H9 (cell line): ENCODE measurements at regions not wholly inside any gene's neighbourhood (a gene's known extent, or its start where the extent isn't known, plus 50 kb on each side); places are given as distances from the start of the nearest gene placed in this dataset.

Source experiments
- DNase-seq: peaks from one replicate; pipeline ENCODE4 v3.0.0-alpha.2; 2017
- H2AFZ ChIP-seq: one replicate; pipeline ENCODE4 v1.6.1; 2013; ENCODE audit warnings: mild to moderate bottlenecking, low read length, control low read depth, moderate library complexity
- H2AK5ac ChIP-seq: 2 replicates; pipeline ENCODE4 v1.6.1; 2013; ENCODE audit warnings: low read length, control low read depth, mixed read lengths; ENCODE audit not compliant: insufficient read length
- H2BK120ac ChIP-seq: one replicate; pipeline ENCODE4 v1.6.1; 2013; ENCODE audit warnings: low read depth, mild to moderate bottlenecking, low read length, control low read depth, inconsistent platforms; ENCODE audit not compliant: poor library complexity, severe bottlenecking
- H2BK12ac ChIP-seq: 2 replicates; pipeline ENCODE4 v1.6.1; 2013; ENCODE audit warnings: low read length, control low read depth, mixed read lengths, low read depth; ENCODE audit not compliant: insufficient read length
- H2BK15ac ChIP-seq: 2 replicates; pipeline ENCODE4 v1.6.1; 2013; ENCODE audit warnings: low read depth, low read length, control low read depth
- H2BK20ac ChIP-seq: one replicate; pipeline ENCODE4 v1.6.1; 2013; ENCODE audit warnings: low read depth, mild to moderate bottlenecking, low read length, control low read depth, inconsistent platforms; ENCODE audit not compliant: poor library complexity, severe bottlenecking
- H2BK5ac ChIP-seq: 2 replicates; pipeline ENCODE4 v1.6.1; 2013; ENCODE audit warnings: low read length, control low read depth, mixed read lengths; ENCODE audit not compliant: insufficient read length
- H3K14ac ChIP-seq: 2 replicates; pipeline ENCODE4 v1.6.1; 2013; ENCODE audit warnings: low read length, control low read depth; ENCODE audit not compliant: insufficient read depth
- H3K18ac ChIP-seq: 2 replicates; pipeline ENCODE4 v1.6.1; 2013; ENCODE audit warnings: low read depth, mild to moderate bottlenecking, mixed read lengths, low read length, control low read depth; ENCODE audit not compliant: insufficient read length
- H3K23ac ChIP-seq: 2 replicates; pipeline ENCODE4 v1.6.1; 2013; ENCODE audit warnings: low read length, control low read depth, mixed read lengths, low read depth; ENCODE audit not compliant: insufficient read length
- H3K23me2 ChIP-seq: 2 replicates; pipeline ENCODE4 v1.6.1; 2013; ENCODE audit warnings: low read depth, mild to moderate bottlenecking, mixed read lengths, low read length, control low read depth; ENCODE audit not compliant: insufficient read length, poor library complexity, severe bottlenecking
- H3K27ac ChIP-seq: 2 replicates; pipeline ENCODE4 v1.5.1; 2013; ENCODE audit warnings: low read length, control low read depth, mixed read lengths, low read depth; ENCODE audit not compliant: insufficient read length
- H3K27me3 ChIP-seq: 2 replicates; pipeline ENCODE4 v1.6.1; 2013; ENCODE audit warnings: low read length, control low read depth, inconsistent platforms; ENCODE audit not compliant: insufficient read depth
- H3K4ac ChIP-seq: 2 replicates; pipeline ENCODE4 v1.6.1; 2013; ENCODE audit warnings: low read depth, mild to moderate bottlenecking, control low read depth, inconsistent platforms, low read length, moderate library complexity
- H3K4me1 ChIP-seq: 2 replicates; pipeline ENCODE4 v1.6.1; 2013; ENCODE audit warnings: low read length, control low read depth, inconsistent platforms; ENCODE audit not compliant: insufficient read depth
- H3K4me2 ChIP-seq: 2 replicates; pipeline ENCODE4 v1.6.1; 2013; ENCODE audit warnings: low read length, control low read depth, mixed read lengths; ENCODE audit not compliant: insufficient read length, insufficient read depth
- H3K56ac ChIP-seq: 2 replicates; pipeline ENCODE4 v1.6.1; 2013; ENCODE audit warnings: low read depth, mild to moderate bottlenecking, mixed read lengths, low read length, control low read depth; ENCODE audit not compliant: insufficient read length
- H3K79me1 ChIP-seq: 2 replicates; pipeline ENCODE4 v1.6.1; 2013; ENCODE audit warnings: low read depth, mild to moderate bottlenecking, moderate library complexity, low read length, control low read depth, inconsistent platforms; ENCODE audit not compliant: insufficient read depth, poor library complexity, severe bottlenecking
- H3K79me2 ChIP-seq: 2 replicates; pipeline ENCODE4 v1.6.1; 2013; ENCODE audit warnings: low read length, control low read depth, inconsistent platforms; ENCODE audit not compliant: insufficient read depth
- H3K9ac ChIP-seq: 2 replicates; pipeline ENCODE4 v1.6.1; 2013; ENCODE audit warnings: low read length, control low read depth, mixed read lengths; ENCODE audit not compliant: insufficient read length; ENCODE audit errors: extremely low read depth
- H3K9me3 ChIP-seq: one replicate; pipeline ENCODE4 v1.6.1; 2013; ENCODE audit warnings: low read depth, low read length, inconsistent platforms; ENCODE audit not compliant: control insufficient read depth
- H3T11ph ChIP-seq: one replicate; pipeline ENCODE4 v1.6.1; 2013; ENCODE audit warnings: mild to moderate bottlenecking, low read length, control low read depth, inconsistent platforms
- H4K20me1 ChIP-seq: one replicate; pipeline ENCODE4 v1.6.1; 2013; ENCODE audit not compliant: control insufficient read depth, insufficient read length, insufficient read depth
- H4K5ac ChIP-seq: 2 replicates; pipeline ENCODE4 v1.6.1; 2013; ENCODE audit warnings: low read depth, mild to moderate bottlenecking, mixed read lengths, low read length, control low read depth; ENCODE audit not compliant: insufficient read length
- H4K8ac ChIP-seq: replicated peaks from 2 replicates; pipeline ENCODE4 v1.6.1; 2013; ENCODE audit warnings: low read length, control low read depth, mixed read lengths, low read depth; ENCODE audit not compliant: insufficient read length
- H4K91ac ChIP-seq: 2 replicates; pipeline ENCODE4 v1.6.1; 2013; ENCODE audit warnings: low read depth, mild to moderate bottlenecking, moderate library complexity, mixed read lengths, low read length, control low read depth; ENCODE audit not compliant: insufficient read length
- H3K27ac Mint-ChIP-seq, 3 experiments: 2 replicates in 2 of 3; 3 replicates in 1 of 3; pipeline ENCODE4 v1.8.0; 2020 to 2021; ENCODE audit warnings: mixed read lengths in 3 of 3, mild to moderate bottlenecking in 1 of 3, moderate library complexity in 1 of 3
- H3K27me3 Mint-ChIP-seq: 2 replicates; pipeline ENCODE4 v1.8.0; 2021; ENCODE audit warnings: low read depth, mild to moderate bottlenecking, moderate library complexity, mixed read lengths
- H3K36me3 Mint-ChIP-seq, 3 experiments: 2 replicates in 2 of 3; 3 replicates in 1 of 3; pipeline ENCODE4 v1.8.0; 2020 to 2021; ENCODE audit warnings: low read depth in 3 of 3, mixed read lengths in 3 of 3; ENCODE audit not compliant: insufficient read depth in 1 of 3
- H3K4me1 Mint-ChIP-seq, 2 experiments: 2 replicates each; pipeline ENCODE4 v1.8.0; 2020; ENCODE audit warnings: mixed read lengths in 2 of 2
- H3K4me3 Mint-ChIP-seq, 2 experiments: 2 replicates in 1 of 2; 3 replicates in 1 of 2; pipeline ENCODE4 v1.8.0; 2020 to 2021; ENCODE audit warnings: mild to moderate bottlenecking in 2 of 2, mixed read lengths in 2 of 2, moderate library complexity in 1 of 2
- H3K9me3 Mint-ChIP-seq, 2 experiments: 2 replicates in 1 of 2; 3 replicates in 1 of 2; pipeline ENCODE4 v1.8.0; 2020; ENCODE audit warnings: mild to moderate bottlenecking in 2 of 2, mixed read lengths in 2 of 2, moderate library complexity in 1 of 2
- WGBS: extraction: QIAGEN DNeasy Blood & Tissue Kit; methylation state at CpG from one replicate; pipeline ENCODE4 v1.1.7; 2013; ENCODE audit warnings: missing lambda C conversion rate, low lambda C conversion rate, mixed read lengths; ENCODE audit not compliant: insufficient read length; ENCODE audit errors: extremely low coverage; 5-methylcytosine and 5-hydroxymethylcytosine counted together
- TF ChIP-seq, protein P1 (sequence below): fragments of 200-600 bp; sonication (generic); conservative IDR thresholded peaks from 3 replicates; pipeline ENCODE4 v1.8.0; 2021; ENCODE audit warnings: antibody characterized with exemption, mild to moderate bottlenecking

DNA sequence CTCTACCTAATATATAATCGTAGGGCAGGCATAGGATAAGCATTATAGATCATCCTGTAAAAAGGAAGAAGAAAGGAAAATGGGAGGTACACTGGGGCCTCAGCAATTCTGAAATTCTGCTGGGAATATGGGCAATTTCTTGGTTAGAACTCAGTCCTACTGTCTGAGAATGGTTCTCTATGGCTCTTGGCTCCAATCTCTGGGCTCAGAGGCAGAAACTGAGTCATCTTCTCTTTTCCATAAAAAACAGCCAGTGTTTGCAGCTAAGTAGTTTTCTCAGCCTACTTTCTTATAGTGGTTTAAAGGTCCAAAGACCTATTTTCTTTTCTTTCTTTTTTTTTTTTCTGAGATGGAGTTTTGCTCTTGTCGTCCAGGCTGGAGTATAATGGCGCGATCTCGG, 135.8 kb upstream of the ZBED5 start:
- no peak overlapping the region for H3K18ac ChIP-seq
- no peak overlapping the region for H4K5ac ChIP-seq
- H4K20me1 ChIP-seq: no peaks in the 10 kb centered on the region
- H2BK12ac ChIP-seq: no peak overlapping the region
- no CpG with 5 or more reads among the region's 5 CpGs for WGBS
- H3K14ac ChIP-seq: no peak overlapping the region
- H3K4me1 ChIP-seq: no peaks in the 10 kb centered on the region
- no peaks in the 10 kb centered on the region for H3K9me3 ChIP-seq
- H3K23ac ChIP-seq: no peak overlapping the region
- no peak for DNase-seq
- no peak overlapping the region for H2AK5ac ChIP-seq
- no peak overlapping the region for H2BK120ac ChIP-seq
- no peaks in the 10 kb centered on the region for H3K79me1 ChIP-seq
- no peak overlapping the region for H3K27ac ChIP-seq
- no peaks in the 10 kb centered on the region for H3K23me2 ChIP-seq
- TF ChIP-seq, protein P1, sequence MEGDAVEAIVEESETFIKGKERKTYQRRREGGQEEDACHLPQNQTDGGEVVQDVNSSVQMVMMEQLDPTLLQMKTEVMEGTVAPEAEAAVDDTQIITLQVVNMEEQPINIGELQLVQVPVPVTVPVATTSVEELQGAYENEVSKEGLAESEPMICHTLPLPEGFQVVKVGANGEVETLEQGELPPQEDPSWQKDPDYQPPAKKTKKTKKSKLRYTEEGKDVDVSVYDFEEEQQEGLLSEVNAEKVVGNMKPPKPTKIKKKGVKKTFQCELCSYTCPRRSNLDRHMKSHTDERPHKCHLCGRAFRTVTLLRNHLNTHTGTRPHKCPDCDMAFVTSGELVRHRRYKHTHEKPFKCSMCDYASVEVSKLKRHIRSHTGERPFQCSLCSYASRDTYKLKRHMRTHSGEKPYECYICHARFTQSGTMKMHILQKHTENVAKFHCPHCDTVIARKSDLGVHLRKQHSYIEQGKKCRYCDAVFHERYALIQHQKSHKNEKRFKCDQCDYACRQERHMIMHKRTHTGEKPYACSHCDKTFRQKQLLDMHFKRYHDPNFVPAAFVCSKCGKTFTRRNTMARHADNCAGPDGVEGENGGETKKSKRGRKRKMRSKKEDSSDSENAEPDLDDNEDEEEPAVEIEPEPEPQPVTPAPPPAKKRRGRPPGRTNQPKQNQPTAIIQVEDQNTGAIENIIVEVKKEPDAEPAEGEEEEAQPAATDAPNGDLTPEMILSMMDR: no peak
- no peak overlapping the region for H4K91ac ChIP-seq
- H2AFZ ChIP-seq: no peak overlapping the region
- Mint-ChIP-seq H3K4me1 (no peaks in the 10 kb centered on the region), H3K27ac (no peak overlapping the region), H3K4me3 (no peak overlapping the region), H3K36me3 (0 out of 7 replicates have a peak, but pooled peaks cover 0 to 4% (median 0%) of the 10 kb centered on the region in 3 experiments), H3K27me3 (peaks cover 4% of the 10 kb centered on the region), H3K9me3 (peaks cover 3 to 4% of the 10 kb centered on the region in 2 experiments; a peak in 3 of 5 replicates)
- H3K9ac ChIP-seq: no peak overlapping the region
- no peak overlapping the region for H4K8ac ChIP-seq
- H3K4me2 ChIP-seq: no peak overlapping the region
- no peaks in the 10 kb centered on the region for H3K79me2 ChIP-seq
- H3K27me3 ChIP-seq: no peaks in the 10 kb centered on the region
- H2BK20ac ChIP-seq: no peak overlapping the region
- H2BK5ac ChIP-seq: no peak overlapping the region
- H3K56ac ChIP-seq: no peak overlapping the region
- H3T11ph ChIP-seq: no peak overlapping the region
- no peak overlapping the region for H2BK15ac ChIP-seq
- no peak overlapping the region for H3K4ac ChIP-seq
